NAMALWA (cell line): ENCODE measurements at regions not wholly inside any gene's neighbourhood (a gene's known extent, or its start where the extent isn't known, plus 50 kb on each side); places are given as distances from the start of the nearest gene placed in this dataset.

Source experiments
- DNase-seq: peaks from one replicate; pipeline ENCODE4 v3.0.0-alpha.2; 2015; ENCODE audit warnings: low spot score

- no peak for DNase-seq
These were observed 61.5 kb upstream of the GALNT15 start for GRCh38 chr3:16112910-16113504.

- no peak for DNase-seq
These were observed 60.8 kb upstream of the GALNT15 start for GRCh38 chr3:16113704-16114103.

GRCh38 chr3:16114429-16114828 is 60.1 kb upstream of the GALNT15 start:
- no peak for DNase-seq

GRCh38 chr3:16114930-16115329 is 59.5 kb upstream of the GALNT15 start:
- no peak for DNase-seq

- no peak for DNase-seq
These were observed 56.1 kb upstream of the GALNT15 start for GRCh38 chr3:16118396-16118795.

GRCh38 chr3:16119887-16120286 is 54.6 kb upstream of the GALNT15 start:
- DNase-seq = no peak

GRCh38 chr3:16121391-16121790 is 53.1 kb upstream of the GALNT15 start:
- no peak for DNase-seq

GRCh38 chr3:16122155-16122554 is 52.3 kb upstream of the GALNT15 start:
- no peak for DNase-seq

GRCh38 chr3:16122661-16123060 is 51.8 kb upstream of the GALNT15 start:
- DNase-seq = no peak

- DNase-seq = no peak
These were observed 49.8 kb upstream of the GALNT15 start for GRCh38 chr3:16124636-16125035.
